Activated B cell treated with CpG ODN at 0.5 μM for 24 hours (primary cell): ENCODE measurements at regions not wholly inside any gene's neighbourhood (a gene's known extent, or its start where the extent isn't known, plus 50 kb on each side); places are given as distances from the start of the nearest gene placed in this dataset.

Source experiments
- ATAC-seq: fragments of 200-7000 bp; cut with Tn5 transposase; one replicate; pipeline ENCODE4 v1.10.0; 2021; ENCODE audit warnings: low read depth, mild to moderate bottlenecking, moderate library complexity
- CTCF ChIA-PET: fragments of 350-600 bp; sonication (Branson Sonifier 250); formaldehyde crosslinking; loops from one replicate; lab custom pipeline; 2021; ENCODE audit warnings: antibody characterized with exemption; lab: Charles Lee
- POLR2A ChIA-PET: fragments of 350-600 bp; sonication (Branson Sonifier 250); formaldehyde crosslinking; loops from one replicate; lab custom pipeline; 2021; ENCODE audit warnings: antibody characterized with exemption; lab: Charles Lee
- DNase-seq: peaks from one replicate; pipeline ENCODE4 v3.0.0; 2022
- H3K27ac Mint-ChIP-seq: one replicate; pipeline ENCODE4 v1.8.0; 2020; ENCODE audit warnings: mixed read lengths
- H3K27me3 Mint-ChIP-seq: one replicate; pipeline ENCODE4 v1.8.0; 2021; ENCODE audit warnings: mixed read lengths
- H3K36me3 Mint-ChIP-seq: one replicate; pipeline ENCODE4 v1.8.0; 2021; ENCODE audit warnings: low read depth, mixed read lengths
- H3K4me1 Mint-ChIP-seq: one replicate; pipeline ENCODE4 v1.8.0; 2021; ENCODE audit warnings: mixed read lengths
- H3K4me3 Mint-ChIP-seq: one replicate; pipeline ENCODE4 v1.8.0; 2020; ENCODE audit warnings: mild to moderate bottlenecking, mixed read lengths
- H3K9me3 Mint-ChIP-seq: one replicate; pipeline ENCODE4 v1.8.0; 2020; ENCODE audit warnings: mixed read lengths
- intact Hi-C: fragments of 100-400 bp; cut with micrococcal nuclease; formaldehyde crosslinking; loops from one replicate; pipeline ENCODE4 v1.15.1; 2024
- TF ChIP-seq, protein P1 (sequence below): fragments of 200-600 bp; IDR thresholded peaks from one replicate; pipeline ENCODE4 v1.8.0; 2022; ENCODE audit warnings: antibody characterized with exemption, mild to moderate bottlenecking

DNA sequence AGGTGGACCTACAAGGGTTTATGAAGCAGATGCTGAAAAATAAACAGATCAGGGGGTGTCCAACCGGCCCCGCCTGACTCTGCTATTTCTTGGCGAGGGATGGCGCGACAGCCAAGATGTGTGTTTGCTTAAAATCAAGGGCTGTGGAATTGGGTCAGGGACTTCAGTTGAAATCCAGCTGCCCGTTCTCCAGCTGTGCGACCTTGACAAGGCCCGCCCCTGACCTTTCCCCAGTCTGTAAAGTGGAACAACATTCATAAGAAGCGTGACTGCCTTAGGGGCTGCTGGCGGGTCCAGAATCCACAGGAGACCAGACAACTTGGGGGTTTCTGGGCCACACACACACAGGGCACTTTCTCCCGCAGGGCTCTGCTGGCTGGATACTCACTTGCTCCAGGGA lies 517.5 kb downstream of the PREX1 start:
- Mint-ChIP-seq H3K4me3 (no peak overlapping the region), H3K4me1 (no peaks in the 10 kb centered on the region), H3K27me3 (peaks cover 10% of the 10 kb centered on the region), H3K9me3 (no peaks in the 10 kb centered on the region), H3K36me3 (no peaks in the 10 kb centered on the region), H3K27ac (no peak overlapping the region)
- CTCF ChIA-PET, result no interaction called here
- TF ChIP-seq, protein P1, sequence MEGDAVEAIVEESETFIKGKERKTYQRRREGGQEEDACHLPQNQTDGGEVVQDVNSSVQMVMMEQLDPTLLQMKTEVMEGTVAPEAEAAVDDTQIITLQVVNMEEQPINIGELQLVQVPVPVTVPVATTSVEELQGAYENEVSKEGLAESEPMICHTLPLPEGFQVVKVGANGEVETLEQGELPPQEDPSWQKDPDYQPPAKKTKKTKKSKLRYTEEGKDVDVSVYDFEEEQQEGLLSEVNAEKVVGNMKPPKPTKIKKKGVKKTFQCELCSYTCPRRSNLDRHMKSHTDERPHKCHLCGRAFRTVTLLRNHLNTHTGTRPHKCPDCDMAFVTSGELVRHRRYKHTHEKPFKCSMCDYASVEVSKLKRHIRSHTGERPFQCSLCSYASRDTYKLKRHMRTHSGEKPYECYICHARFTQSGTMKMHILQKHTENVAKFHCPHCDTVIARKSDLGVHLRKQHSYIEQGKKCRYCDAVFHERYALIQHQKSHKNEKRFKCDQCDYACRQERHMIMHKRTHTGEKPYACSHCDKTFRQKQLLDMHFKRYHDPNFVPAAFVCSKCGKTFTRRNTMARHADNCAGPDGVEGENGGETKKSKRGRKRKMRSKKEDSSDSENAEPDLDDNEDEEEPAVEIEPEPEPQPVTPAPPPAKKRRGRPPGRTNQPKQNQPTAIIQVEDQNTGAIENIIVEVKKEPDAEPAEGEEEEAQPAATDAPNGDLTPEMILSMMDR, result no peak
- DNase-seq (no peak), ATAC-seq (no peak)
- POLR2A ChIA-PET, result no interaction called here
- intact Hi-C loops, result no loop called here

DNA sequence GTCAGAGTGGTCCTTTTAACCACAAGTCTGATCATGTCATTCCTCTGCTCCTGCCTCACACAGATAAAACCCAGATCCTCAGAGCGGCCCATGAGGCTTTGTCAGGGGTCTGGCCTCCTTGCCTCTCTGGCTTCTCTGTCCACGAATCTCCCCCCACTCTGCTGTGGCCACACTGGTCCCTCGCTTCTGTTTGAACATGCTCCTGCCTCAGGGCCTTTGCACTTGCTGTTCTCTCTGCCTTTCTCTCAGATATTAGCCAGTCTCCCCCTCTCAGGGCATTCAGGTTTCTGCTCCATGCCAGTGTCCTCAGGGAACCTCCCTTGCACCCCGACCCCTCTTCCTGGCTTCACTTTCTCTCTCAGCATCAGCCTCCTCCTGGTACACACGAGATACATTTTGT lies 518.5 kb downstream of the PREX1 start:
- Mint-ChIP-seq H3K36me3 (no peaks in the 10 kb centered on the region), H3K4me1 (no peaks in the 10 kb centered on the region), H3K9me3 (no peaks in the 10 kb centered on the region), H3K27me3 (peaks cover 13% of the 10 kb centered on the region), H3K4me3 (no peak overlapping the region), H3K27ac (no peak overlapping the region)
- DNase-seq, result no peak
- CTCF ChIA-PET, result no interaction called here
- ATAC-seq, result no peak
- TF ChIP-seq, protein P1, result no peak
- POLR2A ChIA-PET, result no interaction called here
- intact Hi-C loops, result no loop called here

DNA sequence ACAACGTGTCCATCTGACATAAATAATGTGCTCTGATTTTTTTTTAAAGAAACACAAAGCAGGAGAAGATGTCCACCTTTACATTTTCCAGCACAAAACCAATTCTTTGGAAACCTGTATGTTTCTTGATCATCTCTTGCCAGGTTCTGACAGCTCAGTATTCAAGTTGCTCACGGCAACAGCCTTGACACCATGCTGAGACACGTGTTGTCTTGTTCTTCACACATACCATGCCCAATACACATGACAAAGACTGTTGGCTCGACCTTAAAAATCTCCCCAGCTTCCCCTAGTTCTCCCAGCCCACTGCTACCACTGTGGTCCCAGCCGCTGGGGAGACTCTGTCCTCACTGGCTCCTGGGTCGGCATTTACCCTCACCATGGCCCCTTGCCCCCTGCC lies 518.9 kb downstream of the PREX1 start:
- intact Hi-C loops, result no loop called here
- no peaks in the 10 kb centered on the region for H3K9me3 Mint-ChIP-seq
- H3K27me3 Mint-ChIP-seq, result peaks cover 15% of the 10 kb centered on the region
- POLR2A ChIA-PET, result no interaction called here
- H3K4me1 Mint-ChIP-seq, result no peaks in the 10 kb centered on the region
- no peak overlapping the region for H3K4me3 Mint-ChIP-seq
- TF ChIP-seq, protein P1, result no peak
- H3K27ac Mint-ChIP-seq, result no peak overlapping the region
- ATAC-seq (no peak), DNase-seq (no peak)
- CTCF ChIA-PET, result no interaction called here
- no peaks in the 10 kb centered on the region for H3K36me3 Mint-ChIP-seq

DNA sequence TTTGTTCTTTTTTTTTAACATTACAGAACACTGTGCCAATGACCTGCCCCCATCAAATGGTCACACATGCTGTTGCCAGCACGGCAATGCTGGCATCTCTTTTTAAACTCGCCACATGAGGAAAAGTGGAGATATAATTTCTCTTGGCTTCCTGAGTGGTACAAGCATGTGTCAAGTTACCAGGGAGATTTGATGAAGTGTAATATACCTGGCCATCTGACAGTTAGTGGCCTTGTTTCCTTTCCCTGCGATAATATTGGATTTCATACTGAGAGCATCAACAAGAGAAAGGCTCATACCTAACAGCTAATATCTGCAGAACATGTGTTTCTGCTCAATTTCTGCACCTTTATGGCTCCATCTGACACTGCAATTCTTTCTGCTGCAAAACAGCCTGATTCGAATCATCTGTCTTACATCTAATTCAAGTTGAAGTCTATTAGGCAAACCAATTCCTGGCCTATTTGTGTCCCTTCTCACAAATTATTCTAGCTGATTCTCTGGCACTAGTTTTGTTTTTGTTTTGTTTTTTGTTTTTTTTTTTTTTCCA lies 519.5 kb downstream of the PREX1 start:
- H3K4me3 Mint-ChIP-seq, result no peak overlapping the region
- no peaks in the 10 kb centered on the region for H3K36me3 Mint-ChIP-seq
- DNase-seq (no peak), ATAC-seq (no peak)
- intact Hi-C loops, result no loop called here
- TF ChIP-seq, protein P1, result no peak
- CTCF ChIA-PET, result no interaction called here
- no peaks in the 10 kb centered on the region for H3K9me3 Mint-ChIP-seq
- POLR2A ChIA-PET, result no interaction called here
- H3K4me1 Mint-ChIP-seq, result no peaks in the 10 kb centered on the region
- H3K27ac Mint-ChIP-seq, result no peak overlapping the region
- H3K27me3 Mint-ChIP-seq, result peaks cover 15% of the 10 kb centered on the region

DNA sequence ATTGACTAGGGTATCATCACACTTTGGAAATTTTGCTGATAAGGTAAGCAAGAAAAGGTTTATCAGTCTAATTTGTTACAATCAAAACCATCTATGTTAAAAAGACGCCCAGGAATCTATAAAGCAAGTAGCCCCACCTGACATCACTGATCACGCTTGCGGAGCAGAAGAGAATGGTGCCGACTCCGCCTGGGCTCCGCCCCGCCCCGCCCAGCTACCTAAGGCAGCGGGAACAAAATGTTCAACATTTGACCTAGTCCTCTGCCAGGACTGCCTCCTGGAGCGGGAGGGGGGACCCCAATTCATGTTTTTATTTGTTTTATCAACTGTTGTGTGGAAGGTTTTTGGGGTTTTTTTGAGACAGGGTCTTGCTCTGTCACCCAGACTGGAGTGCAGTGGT lies 520.5 kb downstream of the PREX1 start:
- Mint-ChIP-seq H3K36me3 (no peaks in the 10 kb centered on the region), H3K4me3 (no peak overlapping the region), H3K4me1 (no peaks in the 10 kb centered on the region), H3K9me3 (no peaks in the 10 kb centered on the region), H3K27ac (no peak overlapping the region), H3K27me3 (peaks cover 17% of the 10 kb centered on the region)
- TF ChIP-seq, protein P1, result no peak
- no peak for ATAC-seq
- POLR2A ChIA-PET, result no interaction called here
- CTCF ChIA-PET, result no interaction called here
- intact Hi-C loops, result no loop called here
- DNase-seq, result no peak
